ENCODE measurements at regions not wholly inside any gene's neighbourhood (a gene's known extent, or its start where the extent isn't known, plus 50 kb on each side); places are given as distances from the start of the nearest gene placed in this dataset.

DNA sequence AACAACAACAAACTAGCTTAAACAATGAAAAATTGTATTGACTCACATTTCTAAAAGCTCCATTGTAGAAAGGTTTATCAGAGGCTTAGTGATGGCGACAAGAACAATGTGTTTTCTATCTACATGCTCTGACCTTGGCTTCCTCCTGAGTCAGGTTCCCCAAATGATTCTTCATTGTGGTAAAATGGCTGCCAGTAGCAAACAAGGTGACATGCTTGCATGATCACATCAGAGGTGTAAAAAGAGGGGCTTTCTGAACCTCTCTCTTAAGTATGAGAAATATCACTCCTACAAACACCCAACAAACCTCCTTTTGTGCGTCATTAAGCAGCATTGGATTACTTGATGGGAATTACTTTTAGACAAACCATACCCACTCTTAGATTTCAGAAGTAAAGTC lies 252.4 kb upstream of the SYT1 start:
- H3K36me3 ChIP-seq (ENCODE audit: control insufficient read depth in 1 of 2, insufficient read depth in 2 of 2, low read depth in 1 of 2, low read length in 2 of 2) = no peaks in the 10 kb centered on the region
- WGBS = 94% methylated on average over 2 of the region's 2 CpGs
- H2AK5ac ChIP-seq (ENCODE audit: low read length, severe bottlenecking) = no peak overlapping the region
- no peaks in the 10 kb centered on the region for H3K27me3 ChIP-seq (ENCODE audit: control insufficient read depth in 1 of 2, insufficient read depth in 1 of 2, low read length in 2 of 2)
- no peak overlapping the region for H2BK120ac ChIP-seq (ENCODE audit: low read depth, low read length)
- H3K4me3 ChIP-seq (ENCODE audit: insufficient read depth in 1 of 2, low read depth in 1 of 2, low read length in 2 of 2) = no peak overlapping the region
- no peak overlapping the region for H3K14ac ChIP-seq (ENCODE audit: low read length in 2 of 2)
- no peak overlapping the region for H2BK5ac ChIP-seq (ENCODE audit: low read depth, low read length, poor library complexity, severe bottlenecking)
- no peak overlapping the region for H2BK15ac ChIP-seq (ENCODE audit: low read depth, poor library complexity, severe bottlenecking)
- H3K4ac ChIP-seq (ENCODE audit: low read depth in 1 of 2, low read length in 2 of 2) = no peak overlapping the region
- no peak overlapping the region for H3K4me2 ChIP-seq (ENCODE audit: low read length, poor library complexity, severe bottlenecking)
- H2BK12ac ChIP-seq (ENCODE audit: low read length in 2 of 2) = no peak overlapping the region
- no peak overlapping the region for H4K8ac ChIP-seq (ENCODE audit: low read length)
- no peak overlapping the region for H3K18ac ChIP-seq (ENCODE audit: low read depth in 1 of 2, low read length in 2 of 2)
- no peak overlapping the region for H2AFZ ChIP-seq (ENCODE audit: low read depth, low read length)
- no peak for DNase-seq
- peaks cover 14% of the 10 kb centered on the region for H3K9me3 ChIP-seq (ENCODE audit: control insufficient read depth, low read length)
- no peak overlapping the region for H4K91ac ChIP-seq (ENCODE audit: low read length)
- H3K4me1 ChIP-seq (ENCODE audit: control insufficient read depth, insufficient read depth, low read depth, low read length) = no peaks in the 10 kb centered on the region
- H3K79me1 ChIP-seq (replicated peaks; ENCODE audit: low read length, poor library complexity, severe bottlenecking) = no peaks in the 10 kb centered on the region
- no peak overlapping the region for H3K27ac ChIP-seq (ENCODE audit: low read length, poor library complexity, severe bottlenecking)
- H3K9ac ChIP-seq (ENCODE audit: low read length) = no peak overlapping the region
- no peak overlapping the region for H3K23ac ChIP-seq (ENCODE audit: low read length in 2 of 2)

DNA sequence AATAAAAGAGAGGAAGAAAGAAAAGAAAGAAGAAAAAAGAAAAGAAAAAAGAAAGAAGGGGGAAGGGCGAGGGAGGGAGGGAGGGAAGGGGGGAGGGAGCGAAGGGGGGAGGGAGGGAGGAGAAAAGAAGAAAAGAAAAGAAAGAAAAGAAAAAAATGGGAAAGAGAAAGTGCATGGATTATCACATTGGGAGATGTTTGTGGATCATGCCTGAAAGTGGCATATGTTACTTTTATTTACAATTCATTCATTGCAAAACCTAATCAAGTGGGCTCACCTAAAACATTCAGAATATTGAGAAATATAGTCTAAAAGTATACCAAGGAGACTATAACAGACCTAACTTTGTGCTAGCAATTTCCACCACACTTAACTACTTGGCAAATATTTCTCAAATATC lies 246.9 kb upstream of the SYT1 start:
- WGBS = 88% methylated on average over 2 of the region's 2 CpGs
- Histone ChIP-seq H3K4me3 (ENCODE audit: insufficient read depth in 1 of 2, low read depth in 1 of 2, low read length in 2 of 2) (no peak overlapping the region), H3K27me3 (ENCODE audit: control insufficient read depth in 1 of 2, insufficient read depth in 1 of 2, low read length in 2 of 2) (no peaks in the 10 kb centered on the region), H3K27ac (ENCODE audit: low read length, poor library complexity, severe bottlenecking) (no peak overlapping the region), H3K4me1 (ENCODE audit: control insufficient read depth, insufficient read depth, low read depth, low read length) (no peaks in the 10 kb centered on the region), H2AFZ (ENCODE audit: low read depth, low read length) (no peak overlapping the region), H2AK5ac (ENCODE audit: low read length, severe bottlenecking) (no peak overlapping the region), H3K23ac (ENCODE audit: low read length in 2 of 2) (no peak overlapping the region), H3K4ac (ENCODE audit: low read depth in 1 of 2, low read length in 2 of 2) (no peak overlapping the region), H2BK12ac (ENCODE audit: low read length in 2 of 2) (no peak overlapping the region), H2BK120ac (ENCODE audit: low read depth, low read length) (no peak overlapping the region), H3K79me1 (replicated peaks; ENCODE audit: low read length, poor library complexity, severe bottlenecking) (no peaks in the 10 kb centered on the region), H3K9ac (ENCODE audit: low read length) (no peak overlapping the region), H3K9me3 (ENCODE audit: control insufficient read depth, low read length) (peaks cover 14% of the 10 kb centered on the region), H4K91ac (ENCODE audit: low read length) (no peak overlapping the region), H2BK15ac (ENCODE audit: low read depth, poor library complexity, severe bottlenecking) (no peak overlapping the region), H3K36me3 (ENCODE audit: control insufficient read depth in 1 of 2, insufficient read depth in 2 of 2, low read depth in 1 of 2, low read length in 2 of 2) (no peaks in the 10 kb centered on the region), H3K18ac (ENCODE audit: low read depth in 1 of 2, low read length in 2 of 2) (no peak overlapping the region), H3K4me2 (ENCODE audit: low read length, poor library complexity, severe bottlenecking) (no peak overlapping the region), H3K14ac (ENCODE audit: low read length in 2 of 2) (no peak overlapping the region), H4K8ac (ENCODE audit: low read length) (no peak overlapping the region), H2BK5ac (ENCODE audit: low read depth, low read length, poor library complexity, severe bottlenecking) (no peak overlapping the region)
- no peak for DNase-seq

DNA sequence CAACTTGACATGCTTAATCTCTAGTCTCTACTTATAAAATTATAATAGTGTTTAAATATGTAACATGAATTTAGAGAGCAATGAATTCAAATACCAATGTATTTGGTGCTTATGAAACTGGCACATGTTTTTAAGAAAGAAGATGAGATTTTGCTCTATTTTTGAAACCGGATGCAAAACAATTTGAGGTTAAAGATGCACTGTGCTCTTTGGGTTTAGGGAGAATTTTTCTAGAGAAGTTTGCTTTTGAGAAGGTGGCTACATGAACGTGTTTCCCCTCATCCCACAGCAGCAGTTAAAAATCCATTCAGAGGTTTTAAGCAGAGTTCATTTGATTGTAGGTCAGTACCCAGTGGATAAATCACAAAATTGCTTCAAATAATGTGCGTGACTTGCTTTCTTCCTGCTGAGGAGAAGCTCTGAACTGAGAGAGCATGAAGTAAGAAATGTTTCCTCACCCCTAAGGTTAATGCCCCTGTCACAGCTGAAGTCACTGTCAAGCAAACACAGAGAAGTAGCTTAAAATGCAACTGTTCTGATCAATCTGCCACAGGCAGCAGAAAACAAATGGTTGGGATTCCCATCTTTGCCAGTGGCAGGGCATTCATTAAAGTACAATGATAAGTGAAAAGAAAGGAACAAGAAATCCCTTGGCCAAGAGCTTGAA lies 241.9 kb upstream of the SYT1 start:
- no peak overlapping the region for H3K4me2 ChIP-seq (ENCODE audit: low read length, poor library complexity, severe bottlenecking)
- no peak overlapping the region for H2AFZ ChIP-seq (ENCODE audit: low read depth, low read length)
- WGBS = 68% methylated on average over 3 of the region's 3 CpGs

DNA sequence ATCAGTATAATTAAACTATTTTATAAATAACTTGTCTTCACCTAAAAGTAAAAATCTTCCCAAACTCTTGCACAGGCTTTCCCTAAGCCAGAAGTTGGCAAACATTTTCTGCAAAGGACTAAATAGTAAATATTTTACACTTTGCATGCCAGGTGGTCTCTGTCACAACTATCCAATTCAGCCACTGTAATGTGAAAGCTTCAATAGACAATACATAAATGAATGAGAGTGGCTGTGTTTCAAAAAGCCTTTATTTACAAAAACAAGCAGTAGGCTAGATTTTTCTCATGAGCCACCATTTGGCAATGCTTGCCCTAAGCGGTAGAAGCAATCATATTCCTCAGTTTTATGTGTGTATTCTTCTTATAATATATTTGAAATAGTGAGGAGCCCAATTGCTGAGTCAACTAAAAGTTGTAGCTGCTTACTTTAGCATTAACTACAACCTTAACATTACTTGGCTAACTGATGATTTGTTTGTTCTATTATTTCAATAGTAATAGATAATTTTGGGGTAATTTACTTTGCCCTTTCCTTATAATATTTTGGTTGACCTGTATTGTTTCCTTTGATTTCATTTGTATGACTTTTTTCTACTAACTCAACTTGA lies 236.0 kb upstream of the SYT1 start:
- Histone ChIP-seq H4K8ac (ENCODE audit: low read length) (no peak overlapping the region), H3K4me2 (ENCODE audit: low read length, poor library complexity, severe bottlenecking) (no peak overlapping the region), H3K27ac (ENCODE audit: low read length, poor library complexity, severe bottlenecking) (no peak overlapping the region), H3K4me1 (ENCODE audit: control insufficient read depth, insufficient read depth, low read depth, low read length) (no peaks in the 10 kb centered on the region), H2BK12ac (ENCODE audit: low read length in 2 of 2) (no peak overlapping the region), H4K91ac (ENCODE audit: low read length) (no peak overlapping the region), H3K14ac (ENCODE audit: low read length in 2 of 2) (no peak overlapping the region), H3K18ac (ENCODE audit: low read depth in 1 of 2, low read length in 2 of 2) (no peak overlapping the region), H3K9ac (ENCODE audit: low read length) (no peak overlapping the region), H2BK5ac (ENCODE audit: low read depth, low read length, poor library complexity, severe bottlenecking) (no peak overlapping the region), H2BK15ac (ENCODE audit: low read depth, poor library complexity, severe bottlenecking) (no peak overlapping the region), H3K4me3 (ENCODE audit: insufficient read depth in 1 of 2, low read depth in 1 of 2, low read length in 2 of 2) (no peak overlapping the region), H3K27me3 (ENCODE audit: control insufficient read depth in 1 of 2, insufficient read depth in 1 of 2, low read length in 2 of 2) (no peaks in the 10 kb centered on the region), H3K4ac (ENCODE audit: low read depth in 1 of 2, low read length in 2 of 2) (no peak overlapping the region), H3K9me3 (ENCODE audit: control insufficient read depth, low read length) (peaks cover 19% of the 10 kb centered on the region), H2BK120ac (ENCODE audit: low read depth, low read length) (no peak overlapping the region), H2AFZ (ENCODE audit: low read depth, low read length) (no peak overlapping the region), H3K79me1 (replicated peaks; ENCODE audit: low read length, poor library complexity, severe bottlenecking) (no peaks in the 10 kb centered on the region), H3K23ac (ENCODE audit: low read length in 2 of 2) (no peak overlapping the region), H3K36me3 (ENCODE audit: control insufficient read depth in 1 of 2, insufficient read depth in 2 of 2, low read depth in 1 of 2, low read length in 2 of 2) (no peaks in the 10 kb centered on the region), H2AK5ac (ENCODE audit: low read length, severe bottlenecking) (no peak overlapping the region)
- WGBS = no CpG with 5 or more reads among the region's 1 CpG
- no peak for DNase-seq

More for the DNA sequence above, 241.9 kb upstream of the SYT1 start:
- Histone ChIP-seq H3K4ac (ENCODE audit: low read depth in 1 of 2, low read length in 2 of 2) (no peak overlapping the region), H3K14ac (ENCODE audit: low read length in 2 of 2) (no peak overlapping the region), H3K79me1 (replicated peaks; ENCODE audit: low read length, poor library complexity, severe bottlenecking) (no peaks in the 10 kb centered on the region), H3K4me1 (ENCODE audit: control insufficient read depth, insufficient read depth, low read depth, low read length) (no peaks in the 10 kb centered on the region), H3K18ac (ENCODE audit: low read depth in 1 of 2, low read length in 2 of 2) (no peak overlapping the region), H3K9ac (ENCODE audit: low read length) (no peak overlapping the region), H3K27me3 (ENCODE audit: control insufficient read depth in 1 of 2, insufficient read depth in 1 of 2, low read length in 2 of 2) (no peaks in the 10 kb centered on the region), H2BK15ac (ENCODE audit: low read depth, poor library complexity, severe bottlenecking) (no peak overlapping the region), H3K23ac (ENCODE audit: low read length in 2 of 2) (no peak overlapping the region), H3K4me3 (ENCODE audit: insufficient read depth in 1 of 2, low read depth in 1 of 2, low read length in 2 of 2) (no peak overlapping the region), H3K9me3 (ENCODE audit: control insufficient read depth, low read length) (peaks cover 10% of the 10 kb centered on the region), H4K8ac (ENCODE audit: low read length) (no peak overlapping the region), H3K27ac (ENCODE audit: low read length, poor library complexity, severe bottlenecking) (no peak overlapping the region), H2BK5ac (ENCODE audit: low read depth, low read length, poor library complexity, severe bottlenecking) (no peak overlapping the region), H2AK5ac (ENCODE audit: low read length, severe bottlenecking) (no peak overlapping the region), H2BK120ac (ENCODE audit: low read depth, low read length) (no peak overlapping the region), H2BK12ac (ENCODE audit: low read length in 2 of 2) (no peak overlapping the region), H4K91ac (ENCODE audit: low read length) (no peak overlapping the region), H3K36me3 (ENCODE audit: control insufficient read depth in 1 of 2, insufficient read depth in 2 of 2, low read depth in 1 of 2, low read length in 2 of 2) (no peaks in the 10 kb centered on the region)
- DNase-seq = no peak

Measured in mesenchymal stem cell (in vitro differentiated cells and primary cell).